K562 (cell line): ENCODE measurements at regions not wholly inside any gene's neighbourhood (a gene's known extent, or its start where the extent isn't known, plus 50 kb on each side); places are given as distances from the start of the nearest gene placed in this dataset.

Source experiments
- GATAD2A ChIP-seq: fragments of 450-650 bp; IDR thresholded peaks from 2 replicates; pipeline ENCODE4 v1.6.1; 2017
- HNRNPLL ChIP-seq: fragments of 200-400 bp; formaldehyde crosslinking; IDR thresholded peaks from 2 replicates; pipeline ENCODE4 v1.6.1; 2017; ENCODE audit warnings: low read length, low read depth, mild to moderate bottlenecking; ENCODE audit not compliant: poor library complexity, severe bottlenecking
- NCOA2 ChIP-seq, 2 experiments: fragments of 450-650 bp; IDR thresholded peaks; 2 replicates each; pipeline ENCODE4 v1.6.1; 2018; ENCODE audit warnings: mild to moderate bottlenecking in 2 of 2, moderate library complexity in 1 of 2; ENCODE audit not compliant: partially characterized antibody in 2 of 2
- SMC3 ChIP-seq: conservative IDR thresholded peaks from 2 replicates; pipeline ENCODE4 v1.6.1; 2011; ENCODE audit warnings: low read depth, low read length, improper control_type of control experiment; ENCODE audit not compliant: insufficient read depth
- ZBTB40 ChIP-seq, 2 experiments: fragments of 450-650 bp in 1 of 2; sonication (generic) in 1 of 2; formaldehyde crosslinking in 1 of 2; IDR thresholded peaks; 2 replicates each; pipeline versions ENCODE4 v1.7.1 to v1.9.0; 2016 to 2022; ENCODE audit warnings: inconsistent platforms in 1 of 2, mild to moderate bottlenecking in 1 of 2, missing genetic modification reagents in 1 of 2
- TF ChIP-seq, protein P1 (sequence below), 2 experiments: fragments of 450-650 bp; conservative IDR thresholded peaks; 2 replicates each; pipeline ENCODE4 v1.6.1; 2017; ENCODE audit warnings: mild to moderate bottlenecking in 2 of 2, moderate library complexity in 2 of 2
- TF ChIP-seq, protein P2 (sequence below): fragments of 150-350 bp; conservative IDR thresholded peaks from 2 replicates; pipeline ENCODE4 v1.6.1; 2014; ENCODE audit warnings: low read length

- TF ChIP-seq ZBTB40 (IDR thresholded peaks at IDR 0.05), result no peak
- TF ChIP-seq ZBTB40 (CRISPR knock-in tag; IDR thresholded peaks at IDR 0.05), result no peak
- TF ChIP-seq GATAD2A, result no peak
- TF ChIP-seq, protein P1, sequence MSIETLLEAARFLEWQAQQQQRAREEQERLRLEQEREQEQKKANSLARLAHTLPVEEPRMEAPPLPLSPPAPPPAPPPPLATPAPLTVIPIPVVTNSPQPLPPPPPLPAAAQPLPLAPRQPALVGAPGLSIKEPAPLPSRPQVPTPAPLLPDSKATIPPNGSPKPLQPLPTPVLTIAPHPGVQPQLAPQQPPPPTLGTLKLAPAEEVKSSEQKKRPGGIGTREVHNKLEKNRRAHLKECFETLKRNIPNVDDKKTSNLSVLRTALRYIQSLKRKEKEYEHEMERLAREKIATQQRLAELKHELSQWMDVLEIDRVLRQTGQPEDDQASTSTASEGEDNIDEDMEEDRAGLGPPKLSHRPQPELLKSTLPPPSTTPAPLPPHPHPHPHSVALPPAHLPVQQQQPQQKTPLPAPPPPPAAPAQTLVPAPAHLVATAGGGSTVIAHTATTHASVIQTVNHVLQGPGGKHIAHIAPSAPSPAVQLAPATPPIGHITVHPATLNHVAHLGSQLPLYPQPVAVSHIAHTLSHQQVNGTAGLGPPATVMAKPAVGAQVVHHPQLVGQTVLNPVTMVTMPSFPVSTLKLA (conservative IDR thresholded peaks at IDR 0.05), result no peak
- TF ChIP-seq SMC3, result no peak
- no peak for TF ChIP-seq HNRNPLL
- TF ChIP-seq, protein P2, sequence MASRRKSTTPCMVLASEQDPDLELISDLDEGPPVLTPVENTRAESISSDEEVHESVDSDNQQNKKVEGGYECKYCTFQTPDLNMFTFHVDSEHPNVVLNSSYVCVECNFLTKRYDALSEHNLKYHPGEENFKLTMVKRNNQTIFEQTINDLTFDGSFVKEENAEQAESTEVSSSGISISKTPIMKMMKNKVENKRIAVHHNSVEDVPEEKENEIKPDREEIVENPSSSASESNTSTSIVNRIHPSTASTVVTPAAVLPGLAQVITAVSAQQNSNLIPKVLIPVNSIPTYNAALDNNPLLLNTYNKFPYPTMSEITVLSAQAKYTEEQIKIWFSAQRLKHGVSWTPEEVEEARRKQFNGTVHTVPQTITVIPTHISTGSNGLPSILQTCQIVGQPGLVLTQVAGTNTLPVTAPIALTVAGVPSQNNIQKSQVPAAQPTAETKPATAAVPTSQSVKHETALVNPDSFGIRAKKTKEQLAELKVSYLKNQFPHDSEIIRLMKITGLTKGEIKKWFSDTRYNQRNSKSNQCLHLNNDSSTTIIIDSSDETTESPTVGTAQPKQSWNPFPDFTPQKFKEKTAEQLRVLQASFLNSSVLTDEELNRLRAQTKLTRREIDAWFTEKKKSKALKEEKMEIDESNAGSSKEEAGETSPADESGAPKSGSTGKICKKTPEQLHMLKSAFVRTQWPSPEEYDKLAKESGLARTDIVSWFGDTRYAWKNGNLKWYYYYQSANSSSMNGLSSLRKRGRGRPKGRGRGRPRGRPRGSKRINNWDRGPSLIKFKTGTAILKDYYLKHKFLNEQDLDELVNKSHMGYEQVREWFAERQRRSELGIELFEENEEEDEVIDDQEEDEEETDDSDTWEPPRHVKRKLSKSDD, result no peak
- TF ChIP-seq NCOA2 (IDR thresholded peaks at IDR 0.05; ENCODE audit: partially characterized antibody in 2 of 2), result no peak
These were observed 208.2 kb upstream of the INHBA start (continued) for GRCh38 chr7:41910940-41911600.
